Heart left ventricle (tissue), 16 donors: ENCODE measurements at regions not wholly inside any gene's neighbourhood (a gene's known extent, or its start where the extent isn't known, plus 50 kb on each side); places are given as distances from the start of the nearest gene placed in this dataset.

ENCODE experiments used
- ATAC-seq, 4 donors: fragments of 200-7000 bp; cut with Tn5 transposase; one replicate each; pipeline ENCODE4 v1.9.1; 2020 to 2022; ENCODE audit warnings: moderate library complexity in 4 of 4, mild to moderate bottlenecking in 3 of 4, moderate number of reproducible peaks in 1 of 4
- DNase-seq, 5 donors: peaks; one replicate each; pipeline ENCODE4 v3.0.0-alpha.2; 2020
- H3K27ac ChIP-seq, 12 donors: fragments of 200-600 bp; sonication (generic) in 4 of 12; one replicate each; pipeline versions ENCODE4 v1.5.0 to v1.8.0; 2016 to 2022; ENCODE audit warnings: mild to moderate bottlenecking in 2 of 12
- H3K27me3 ChIP-seq, 9 donors: fragments of 200-600 bp; sonication (generic) in 2 of 9; one replicate each; pipeline versions ENCODE4 v1.5.1 to v1.8.0; 2016 to 2022; ENCODE audit warnings: mild to moderate bottlenecking in 3 of 9
- H3K36me3 ChIP-seq, 9 donors: fragments of 200-600 bp; sonication (generic) in 2 of 9; one replicate each; pipeline versions ENCODE4 v1.5.0 to v1.8.0; 2018 to 2022; ENCODE audit warnings: mild to moderate bottlenecking in 2 of 9
- H3K4me1 ChIP-seq, 12 donors: fragments of 200-600 bp; sonication (generic) in 4 of 12; one replicate each; pipeline versions ENCODE4 v1.5.0 to v1.8.0; 2016 to 2022; ENCODE audit warnings: mild to moderate bottlenecking in 3 of 12
- H3K4me3 ChIP-seq, 12 donors: fragments of 200-600 bp; sonication (generic) in 4 of 12; one replicate each; pipeline versions ENCODE4 v1.5.0 to v1.8.0; 2017 to 2022; ENCODE audit warnings: mild to moderate bottlenecking in 9 of 12, moderate library complexity in 4 of 12
- H3K9me3 ChIP-seq, 12 donors: fragments of 200-600 bp; sonication (generic) in 4 of 12; one replicate each; pipeline versions ENCODE4 v1.5.0 to v1.8.0; 2016 to 2022; ENCODE audit warnings: mild to moderate bottlenecking in 1 of 12
- CTCF ChIP-seq, 12 donors: fragments of 200-600 bp; sonication (generic) in 4 of 12; IDR thresholded peaks; one replicate each; pipeline versions ENCODE4 v1.5.0 to v1.8.0; 2018 to 2022; ENCODE audit warnings: antibody characterized with exemption in 12 of 12, mild to moderate bottlenecking in 5 of 12
- POLR2A ChIP-seq, 2 donors: fragments of 450-650 bp; IDR thresholded peaks; one replicate each; pipeline ENCODE4 v1.6.1; 2017; ENCODE audit warnings: antibody characterized with exemption in 2 of 2, mild to moderate bottlenecking in 2 of 2, moderate library complexity in 2 of 2
- WGBS, 4 donors: extraction: QIAGEN DNeasy Blood & Tissue Kit in 2 of 4; methylation state at CpG; one replicate each; pipeline versions ENCODE4 v1.1.5 to v1.1.7; 2013 to 2018; 5-methylcytosine and 5-hydroxymethylcytosine counted together
- intact Hi-C, 10 donors: fragments of 100-400 bp; cut with DNase I; formaldehyde crosslinking; loops; one replicate each; pipeline versions ENCODE4 v1.11.1 to v1.14.2; 2022
- donor health status: ischemic (EF 13 %, LVEDD 7.1; RV severe dilation, severe dysfunction).
- donor health status: healthy with polysubstance abuse.
- donor health status: DM: no; HTN: yes; CAD: no.
- donor health status: DM: no; HTN: no; CAD: no.
- donor health status: ischemic (EF 25% LVEDD 6.9; RV normal size, moderate dysfunction).
- donor health status: ischemic (EF 25% LVEDD 5.7; RV mildly dilated, moderate dysfunction).
- donor health status: healthy.
- donor health status: DM: yes; HTN: yes; CAD: no.
- donor health status: ischemic (EF 35%, LVEDD 5.7; RV mildly dilated, moderate dysfunction).
- donor health status: nonischemic (EF 11% LVEDD 7.7; RV severe dilation, severe dysfunction).
- donor health status: DM: yes; HTN: yes; CAD: no.
- donor health status: PGD.
- donor health status: ischemic (EF 29% LVEDD 5.4; RV normal size, mild dysfunction).
- donor health status: nonischemic (EF 23%, LVEDD 6.1; RV moderate dilation, normal function).

GRCh38 chr6:3592371-3592941 lies 135.6 kb upstream of the SLC22A23 start:
- Histone ChIP-seq H3K27me3 (no peaks in the 10 kb centered on the region), H3K27ac (no peak overlapping the region), H3K36me3 (no peaks in the 10 kb centered on the region), H3K9me3 (peaks cover 0 to 10% (median 3%) of the 10 kb centered on the region in 12 donors), H3K4me1 (peaks cover 0 to 10% (median 0%) of the 10 kb centered on the region in 12 donors), H3K4me3 (no peak overlapping the region)
- 83 to 87% (median 86%) methylated on average over 7 of the region's 7 CpGs for WGBS, 4 donors
- TF ChIP-seq POLR2A (IDR thresholded peaks at IDR 0.05) (no peak), CTCF (IDR thresholded peaks at IDR 0.05) (no peak)
- peak in 2 of 4 donors; percentile 41 to 54 for ATAC-seq
- no peak for DNase-seq
- intact Hi-C loops: no loop called here

DNA sequence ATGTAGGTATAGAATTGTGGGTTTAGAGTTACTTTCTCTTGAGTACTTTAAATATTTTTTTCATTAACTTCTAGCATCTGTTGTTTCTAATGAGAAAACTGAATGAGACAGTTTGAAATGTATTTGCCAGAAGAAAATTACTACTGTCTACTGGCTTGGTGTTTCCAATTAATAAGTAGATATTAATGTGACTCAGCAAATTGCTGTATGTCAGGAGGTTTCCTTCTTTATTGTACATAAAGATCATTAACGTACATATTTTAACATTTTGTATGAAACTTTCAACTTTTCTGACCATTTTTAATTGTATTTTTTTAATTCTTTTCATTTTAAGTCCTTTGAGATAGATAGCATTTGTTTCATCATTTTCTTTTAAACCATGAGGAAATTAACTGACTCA lies 135.1 kb upstream of the SLC22A23 start:
- H3K4me3 ChIP-seq: no peak overlapping the region
- 84 to 95% (median 89%) methylated on average over 1 of the region's 1 CpG for WGBS, 4 donors
- H3K9me3 ChIP-seq: peaks cover 0 to 14% (median 6%) of the 10 kb centered on the region in 12 donors
- no peaks in the 10 kb centered on the region for H3K27me3 ChIP-seq
- TF ChIP-seq CTCF (IDR thresholded peaks at IDR 0.05): no peak
- intact Hi-C loops: no loop called here
- no peaks in the 10 kb centered on the region for H3K36me3 ChIP-seq
- H3K27ac ChIP-seq: no peak overlapping the region
- no peak for ATAC-seq
- DNase-seq: no peak
- H3K4me1 ChIP-seq: peaks cover 0 to 10% (median 0%) of the 10 kb centered on the region in 12 donors

DNA sequence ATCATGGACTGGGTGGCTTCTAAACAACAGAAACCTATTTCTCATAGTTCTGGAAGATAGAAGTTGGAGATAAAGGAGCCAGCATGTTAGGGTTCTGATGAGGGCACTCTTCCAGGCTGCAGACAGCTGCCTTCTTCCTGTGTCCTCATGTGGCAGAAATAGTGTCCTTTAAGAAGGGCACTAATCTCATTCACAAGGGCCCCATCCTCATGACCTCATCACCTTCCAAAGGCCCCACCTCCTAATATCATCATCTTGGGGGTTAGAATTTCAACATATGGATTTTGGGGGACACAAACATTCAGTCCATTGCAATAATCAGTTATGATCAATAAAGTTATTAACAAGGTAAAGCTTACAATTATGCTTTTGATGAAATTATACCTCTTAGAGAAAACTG lies 130.8 kb upstream of the SLC22A23 start:
- DNase-seq (no peak), ATAC-seq (no peak)
- Histone ChIP-seq H3K27ac (no peak overlapping the region), H3K4me3 (no peak overlapping the region), H3K27me3 (no peaks in the 10 kb centered on the region), H3K36me3 (no peaks in the 10 kb centered on the region), H3K9me3 (peaks cover 0 to 14% (median 7%) of the 10 kb centered on the region in 12 donors), H3K4me1 (peaks cover 0 to 16% (median 0%) of the 10 kb centered on the region in 12 donors)
- TF ChIP-seq POLR2A (IDR thresholded peaks at IDR 0.05) (no peak), CTCF (IDR thresholded peaks at IDR 0.05) (no peak)
- intact Hi-C loops: no loop called here

DNA sequence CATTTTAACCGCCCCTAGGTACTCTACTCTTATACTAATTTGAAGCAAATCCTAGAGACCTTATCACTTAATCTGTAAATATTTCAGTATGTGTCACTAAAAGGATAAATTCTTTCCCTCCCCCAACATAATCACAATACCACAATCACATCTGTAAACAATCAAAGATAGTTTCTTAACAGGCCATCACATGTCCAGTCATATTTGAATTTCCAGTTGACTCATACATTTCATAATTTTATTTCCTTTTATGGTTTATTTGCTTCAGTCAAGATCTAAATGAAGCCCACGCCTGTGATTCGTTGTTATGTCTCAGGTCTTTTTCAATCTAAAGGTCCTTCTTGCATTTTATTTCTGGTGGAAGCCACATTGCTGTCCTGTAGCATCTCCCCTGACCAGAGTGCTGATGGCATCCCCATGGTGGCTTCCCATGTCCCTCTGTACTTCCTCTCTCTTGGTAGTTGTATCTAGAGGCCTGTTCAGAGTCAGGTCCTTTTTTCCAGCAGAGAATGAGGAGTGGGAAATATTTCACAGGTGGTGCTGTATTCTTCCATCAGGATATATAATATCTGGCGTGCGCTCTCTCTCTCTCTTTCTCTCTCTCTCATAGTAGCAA lies 128.6 kb upstream of the SLC22A23 start:
- Histone ChIP-seq H3K27ac (no peak overlapping the region), H3K27me3 (peaks cover 0 to 11% (median 0%) of the 10 kb centered on the region in 9 donors), H3K36me3 (no peaks in the 10 kb centered on the region), H3K4me3 (no peak overlapping the region), H3K9me3 (peaks cover 0 to 14% (median 7%) of the 10 kb centered on the region in 12 donors), H3K4me1 (peaks cover 0 to 8% (median 0%) of the 10 kb centered on the region in 12 donors)
- intact Hi-C loops: no loop called here
- no peak for DNase-seq
- ATAC-seq: no peak
- TF ChIP-seq POLR2A (IDR thresholded peaks at IDR 0.05): no peak
- no peak for TF ChIP-seq CTCF (IDR thresholded peaks at IDR 0.05)
- WGBS, 4 donors: 88 to 92% (median 90%) methylated on average over 5 of the region's 5 CpGs
